ENCODE measurements at regions not wholly inside any gene's neighbourhood (a gene's known extent, or its start where the extent isn't known, plus 50 kb on each side); places are given as distances from the start of the nearest gene placed in this dataset.
"Not testable (repeated sequence)": the region's sequence is repeated elsewhere in the genome, so short reads cannot be mapped to it uniquely, and the experiment has no call there.

DNA sequence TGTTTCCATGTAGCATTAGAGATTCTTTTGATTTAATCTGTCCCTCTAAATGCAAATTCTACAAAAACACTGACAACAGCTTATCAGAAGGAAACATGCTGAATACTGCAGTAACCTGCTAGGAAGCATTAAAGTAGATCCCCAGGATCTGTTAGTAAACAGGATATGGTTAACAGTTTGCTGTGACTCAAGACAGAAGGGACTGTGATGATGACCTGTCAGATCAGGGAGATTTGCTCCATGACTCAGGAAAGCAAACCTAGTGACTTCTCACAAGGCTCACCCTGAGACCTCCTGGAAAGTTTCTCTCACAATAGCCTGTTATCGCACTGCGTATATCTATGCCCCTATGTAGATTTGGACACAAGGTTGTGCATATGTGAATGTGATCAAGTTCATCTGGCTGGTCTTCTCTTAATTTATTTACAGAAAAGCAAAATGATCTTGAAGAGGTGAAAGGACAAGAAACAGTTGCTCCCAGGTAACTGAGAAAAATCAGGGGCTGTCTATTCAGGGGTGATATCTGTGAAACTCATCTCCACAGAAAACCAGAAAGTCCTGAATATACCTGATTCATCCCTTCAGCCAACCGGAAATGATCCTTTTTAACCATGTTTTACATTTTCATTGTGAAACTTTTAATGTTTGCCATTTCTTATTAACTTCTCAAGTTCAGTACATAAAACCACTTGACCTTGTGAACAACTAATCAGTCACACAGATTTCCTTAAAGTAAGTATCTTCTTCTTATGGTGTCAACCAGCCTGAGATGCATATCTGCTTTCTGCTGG, 333.1 kb upstream of the COX7C start:
- not testable (repeated sequence) for DNase-seq

DNA sequence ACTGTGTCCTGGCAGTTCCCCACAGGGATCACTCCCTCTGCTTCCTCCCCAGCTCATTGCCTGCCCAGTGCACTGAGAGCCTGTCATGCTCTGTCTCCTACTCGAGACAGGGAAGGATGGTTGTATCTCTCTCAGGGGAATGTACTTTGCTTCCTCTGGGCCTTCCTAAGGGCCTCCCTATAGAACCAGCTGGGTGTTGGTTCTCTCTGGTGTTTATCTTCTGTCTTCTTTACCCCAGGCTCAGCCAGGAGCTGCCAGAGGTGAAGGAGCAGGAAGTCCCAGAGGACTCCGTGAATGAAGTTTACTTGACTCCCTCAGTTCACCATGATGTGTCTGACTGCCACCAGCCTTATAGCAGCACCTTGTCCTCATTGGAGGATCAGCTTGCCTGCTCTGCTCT, 330.3 kb upstream of the COX7C start:
- not testable (repeated sequence) for DNase-seq

DNA sequence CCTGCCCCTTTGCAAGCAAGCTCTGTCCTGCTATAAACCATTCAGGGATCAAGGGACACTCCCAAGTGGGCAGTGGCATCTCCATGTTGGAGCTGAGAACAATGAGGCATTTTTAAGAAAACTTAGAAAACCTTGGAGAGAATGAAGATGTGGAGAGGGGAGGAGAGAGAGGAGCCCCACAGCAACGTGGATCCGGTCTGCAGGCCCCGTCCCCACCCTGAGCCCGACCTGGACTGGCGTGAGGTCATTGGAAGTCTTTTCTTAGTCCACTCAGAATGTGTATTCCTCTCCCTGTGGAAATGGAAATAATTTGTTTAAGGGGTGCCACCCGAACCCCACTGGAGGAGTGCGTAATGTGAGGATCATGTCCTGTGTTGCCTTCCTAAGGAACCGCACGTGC, 328.0 kb upstream of the COX7C start:
- DNase-seq = not testable (repeated sequence)

DNA sequence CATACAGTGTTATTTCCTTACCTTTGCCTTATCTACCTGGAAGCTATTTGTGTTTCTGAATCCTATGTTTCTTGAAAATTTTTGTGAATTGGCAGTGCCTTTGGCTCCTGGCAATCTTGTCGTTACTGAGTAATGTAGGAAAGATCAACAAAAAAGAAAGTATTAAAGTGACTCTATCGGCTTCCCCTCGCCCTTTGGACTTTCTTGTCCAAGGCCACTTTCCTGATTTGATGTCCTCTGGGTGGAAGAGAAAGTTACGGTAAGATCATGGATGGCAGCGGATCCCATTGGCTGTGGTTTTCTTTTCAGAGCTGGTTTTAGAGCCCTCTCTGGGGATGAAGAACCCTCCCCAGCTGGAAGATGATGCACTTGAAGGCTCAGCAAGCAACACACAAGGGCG, 324.9 kb upstream of the COX7C start:
- not testable (repeated sequence) for DNase-seq

DNA sequence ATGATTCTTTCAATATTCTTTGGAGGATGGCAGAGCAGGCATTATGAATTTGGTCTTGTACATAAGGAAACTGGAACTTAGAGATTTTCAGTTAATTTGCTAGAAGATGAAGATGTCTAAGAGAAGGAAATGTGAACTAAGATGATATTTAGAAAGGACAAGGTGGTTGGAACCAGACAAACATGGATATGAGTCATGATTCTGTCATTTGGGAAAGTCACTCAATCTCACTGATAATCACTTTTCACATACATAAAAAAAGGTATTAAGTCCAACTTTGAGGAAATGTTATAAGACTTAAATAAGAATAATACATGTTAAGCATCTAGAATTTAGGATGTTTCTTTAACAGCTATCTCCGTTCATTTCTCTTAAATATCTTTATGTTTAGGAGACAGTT, 315.1 kb upstream of the COX7C start:
- DNase-seq = not testable (repeated sequence)

DNA sequence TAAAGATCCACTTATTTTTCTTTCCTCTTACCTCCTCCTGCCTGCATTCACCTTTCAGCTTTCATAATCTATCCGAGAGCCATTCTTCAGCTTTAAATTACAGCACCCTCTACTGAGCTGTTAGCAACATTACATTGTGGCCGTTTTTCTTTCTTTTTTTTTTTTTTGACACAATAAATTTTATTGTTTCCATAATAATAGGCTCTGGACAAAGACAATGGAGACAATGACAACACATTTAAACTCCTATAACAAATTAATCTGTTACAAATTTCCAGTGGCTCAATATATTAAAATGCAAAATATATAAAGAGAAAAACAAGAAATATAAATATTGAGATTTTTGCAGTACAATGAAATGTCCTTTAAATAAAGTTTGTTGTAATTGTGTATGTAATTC, 312.7 kb upstream of the COX7C start:
- DNase-seq = peak; percentile 22

DNA sequence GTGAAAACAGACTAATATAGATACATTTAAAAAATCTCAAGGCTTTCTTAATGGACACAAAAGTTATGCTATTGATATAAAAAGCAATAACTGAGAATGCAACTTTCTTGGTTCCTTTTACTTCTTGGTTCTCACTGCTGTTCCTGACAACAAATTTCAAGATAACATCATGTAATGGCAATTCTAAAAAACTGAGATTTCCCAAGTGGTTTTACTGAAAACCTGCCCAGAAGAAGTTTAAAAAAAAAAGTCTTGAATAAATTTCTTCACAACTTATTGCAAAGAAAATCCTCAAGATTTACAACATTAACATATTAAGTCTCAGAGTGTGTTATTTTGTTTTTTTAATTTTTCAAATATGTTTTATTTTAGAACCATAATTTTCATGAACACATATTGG, 302.8 kb upstream of the COX7C start:
- no peak for DNase-seq

DNA sequence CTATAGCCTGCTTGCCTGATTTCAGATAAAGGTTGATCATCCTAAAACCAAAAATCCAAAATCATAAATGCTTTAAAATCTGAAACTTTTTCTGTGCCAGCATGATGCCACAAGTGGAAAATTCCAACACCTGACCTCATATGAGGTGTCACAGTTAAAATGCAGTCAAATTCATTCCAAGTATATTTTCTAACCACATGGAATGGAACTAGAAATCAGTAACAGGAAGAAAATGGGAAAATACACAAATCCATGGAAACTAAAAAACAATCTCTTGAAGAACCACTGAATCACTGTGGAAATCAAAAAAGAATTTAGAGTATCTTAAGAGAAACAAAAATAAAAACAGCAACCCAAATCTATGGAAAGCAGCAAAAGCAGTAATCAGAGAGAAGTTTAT, 297.5 kb upstream of the COX7C start:
- DNase-seq = no peak

DNA sequence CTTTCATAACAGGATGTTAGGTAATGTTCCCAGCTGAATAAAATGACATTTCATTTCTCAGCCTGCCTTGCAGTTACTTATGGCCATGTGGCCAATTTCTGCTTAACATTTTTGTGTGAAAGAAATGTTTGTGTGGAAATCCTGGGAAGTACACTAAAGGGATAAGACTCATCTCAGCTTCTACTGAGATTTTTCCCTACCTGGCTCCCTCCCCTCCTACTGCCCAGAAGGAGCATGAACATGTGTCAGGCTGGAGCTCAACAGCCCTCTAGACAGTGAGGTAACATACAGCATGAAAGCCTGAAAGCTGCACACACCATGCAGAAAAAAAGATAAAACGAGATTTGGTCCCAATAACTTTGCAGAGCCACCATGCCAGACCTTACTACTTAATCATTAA, 288.4 kb upstream of the COX7C start:
- no peak for DNase-seq

DNA sequence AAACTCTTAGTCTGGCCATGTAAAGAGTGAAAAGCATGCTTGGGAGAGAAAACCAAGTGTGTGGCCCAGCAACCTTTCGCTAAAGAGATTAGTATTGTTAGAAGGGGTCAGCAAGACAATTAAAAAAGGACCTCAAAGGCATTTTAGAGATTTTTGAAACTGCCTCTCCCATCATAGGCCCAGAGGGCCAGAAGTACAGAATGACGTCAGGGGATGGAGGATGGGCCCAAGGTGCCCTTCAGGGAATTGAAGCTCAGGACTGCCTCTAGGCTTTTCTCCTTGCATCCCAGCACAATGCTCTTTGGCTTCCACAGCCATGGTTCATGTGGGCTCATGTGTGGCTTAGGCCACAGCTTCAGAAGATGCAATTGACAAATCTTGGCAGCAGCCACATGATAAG, 287.0 kb upstream of the COX7C start:
- no peak for DNase-seq

DNA sequence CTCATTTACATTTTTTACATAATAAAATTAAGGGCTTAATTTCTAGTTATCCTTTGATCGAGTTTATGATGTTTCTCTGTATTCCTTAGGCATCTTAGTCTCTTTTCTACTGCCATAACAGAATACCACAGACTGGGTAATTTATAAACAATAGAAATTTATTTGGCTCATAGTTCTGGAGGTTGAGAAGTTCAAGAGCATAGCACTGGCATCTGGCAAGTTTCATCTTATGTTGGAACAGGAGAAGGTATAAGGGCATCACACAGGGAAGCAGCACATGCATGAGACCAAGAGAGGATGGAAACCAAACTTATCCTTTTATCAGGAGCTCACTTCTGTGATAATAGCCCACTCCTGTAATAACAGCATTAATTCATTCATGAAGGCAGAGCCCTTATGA, 284.9 kb upstream of the COX7C start:
- DNase-seq = no peak

DNA sequence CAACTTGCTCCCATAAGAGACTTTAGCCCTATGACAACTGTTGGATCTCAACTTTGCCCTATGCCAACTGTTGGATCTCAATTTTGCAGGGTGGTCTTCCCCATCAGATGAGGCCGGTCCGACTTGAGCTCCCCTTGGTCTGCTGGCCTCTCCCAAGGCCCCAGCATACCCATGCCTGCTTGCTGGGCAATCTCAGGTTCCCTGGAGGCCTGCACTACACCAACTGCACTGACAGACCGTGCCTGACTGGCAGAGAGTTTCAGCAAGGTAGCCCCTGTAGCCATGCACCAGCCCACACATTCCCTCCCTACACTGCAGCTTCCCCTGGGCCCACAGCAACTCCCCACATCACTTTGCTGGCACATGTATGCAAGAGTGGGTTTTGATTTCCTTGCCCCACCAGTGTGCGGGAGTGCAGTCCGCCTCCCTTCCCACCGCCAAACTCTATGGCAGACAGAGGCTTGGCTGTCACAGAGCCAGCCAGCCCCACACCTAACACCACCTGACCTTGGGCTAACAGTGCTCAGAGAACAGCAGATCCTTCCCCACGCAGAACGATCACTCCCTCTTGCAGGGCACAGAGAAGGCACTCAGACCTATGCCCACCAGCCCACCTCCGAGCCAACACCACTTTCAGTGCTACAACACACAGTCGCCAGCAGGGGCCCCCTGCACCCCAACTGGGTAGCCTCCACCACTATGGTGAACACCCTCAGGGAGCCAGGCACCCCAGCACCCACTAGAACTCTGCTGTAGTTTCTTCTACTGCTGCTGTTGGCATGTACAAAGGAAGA, 279.9 kb upstream of the COX7C start:
- DNase-seq = no peak

DNA sequence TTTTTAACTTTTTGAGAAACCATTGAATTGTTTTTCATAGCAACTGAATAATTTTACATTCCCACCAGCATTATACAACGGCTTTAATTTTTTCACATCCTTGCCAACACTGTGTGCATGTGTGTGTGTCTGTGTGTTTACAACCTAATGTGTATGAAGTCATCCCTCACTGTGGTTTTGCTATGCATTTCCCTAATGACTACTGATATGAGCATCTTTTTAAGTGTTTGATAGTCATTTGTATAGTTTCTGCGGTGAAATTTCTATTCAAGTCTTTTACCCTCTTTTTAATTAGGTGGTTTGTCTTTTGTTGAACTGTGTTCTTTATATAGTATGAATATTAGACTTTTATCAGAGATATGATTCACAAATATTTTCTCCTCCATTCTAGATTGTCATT, 263.1 kb upstream of the COX7C start:
- no peak for DNase-seq

DNA sequence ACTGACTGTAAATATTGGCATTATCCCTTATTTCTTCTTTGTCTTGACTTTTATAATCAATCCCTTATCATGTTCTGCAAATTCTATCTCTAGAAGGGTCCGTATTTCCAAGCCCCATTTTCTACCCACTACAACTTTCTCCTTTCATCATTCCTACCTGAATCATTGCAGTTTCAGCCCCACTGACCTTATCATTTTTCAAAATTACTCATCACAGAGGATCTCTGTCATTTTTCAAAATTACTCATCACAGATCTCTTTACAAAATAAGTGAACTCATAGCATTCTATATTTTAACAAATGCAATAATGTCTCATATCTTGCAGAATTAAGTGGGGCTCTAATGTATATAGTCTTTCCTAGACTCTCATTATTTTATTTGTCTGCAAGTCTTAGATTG, 256.9 kb upstream of the COX7C start:
- no peak for DNase-seq

DNA sequence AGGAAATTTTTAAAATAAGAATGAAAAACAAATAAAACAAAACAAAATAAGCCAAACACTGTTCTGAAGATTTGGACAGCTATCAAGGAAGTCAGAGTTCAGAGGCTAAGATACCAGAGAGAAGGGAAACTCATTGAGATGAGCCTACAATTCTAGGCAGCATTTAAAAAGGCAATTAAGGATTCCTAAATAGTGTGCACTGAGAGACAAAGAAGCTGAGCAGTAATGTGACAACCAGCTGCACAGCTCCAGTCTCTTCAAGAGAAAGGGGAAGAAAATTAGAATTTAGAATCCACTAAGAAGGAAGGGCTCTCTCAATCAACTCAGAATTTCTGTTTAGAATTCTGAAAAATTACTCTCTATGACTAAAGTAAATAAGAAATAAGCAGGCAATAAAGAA, 246.7 kb upstream of the COX7C start:
- no peak for DNase-seq

DNA sequence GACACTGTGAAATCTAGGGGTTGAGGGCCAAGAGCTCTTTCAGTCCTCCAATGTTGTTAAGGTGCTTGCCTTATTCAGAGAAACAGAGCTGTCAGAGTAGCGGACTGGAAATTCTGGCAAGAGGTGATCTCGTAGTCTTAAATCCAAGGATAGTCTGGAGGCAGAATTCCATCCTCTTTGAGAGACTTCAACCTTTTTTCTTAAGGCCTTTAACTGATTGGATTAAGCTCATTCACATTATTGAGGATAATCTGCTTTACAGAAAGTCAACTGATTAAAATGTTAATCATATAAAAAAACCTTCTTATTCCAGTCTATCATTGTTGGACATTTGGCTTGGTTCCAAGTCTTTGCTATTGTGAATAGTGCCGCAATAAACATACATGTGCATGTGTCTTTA, 243.1 kb upstream of the COX7C start:
- DNase-seq = no peak

DNA sequence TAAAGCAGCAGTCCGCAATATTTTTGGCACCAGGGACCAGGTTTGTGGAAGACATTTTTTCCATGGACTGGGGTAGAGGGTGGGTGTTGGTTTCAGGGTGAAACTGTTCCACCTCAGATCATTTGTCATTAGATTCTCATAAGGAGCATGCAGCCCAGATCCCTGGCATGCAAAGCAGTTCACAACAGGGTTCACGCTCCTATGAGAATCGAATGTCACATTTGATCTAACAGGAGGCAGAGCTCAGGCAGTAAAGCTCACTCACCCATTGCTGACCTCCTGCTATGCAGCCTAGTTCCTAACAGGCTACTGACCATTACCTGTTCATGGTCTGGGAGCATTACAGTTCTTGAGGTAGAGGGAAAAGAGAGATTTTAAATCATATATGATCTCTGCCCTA, 241.5 kb upstream of the COX7C start:
- DNase-seq = no peak

DNA sequence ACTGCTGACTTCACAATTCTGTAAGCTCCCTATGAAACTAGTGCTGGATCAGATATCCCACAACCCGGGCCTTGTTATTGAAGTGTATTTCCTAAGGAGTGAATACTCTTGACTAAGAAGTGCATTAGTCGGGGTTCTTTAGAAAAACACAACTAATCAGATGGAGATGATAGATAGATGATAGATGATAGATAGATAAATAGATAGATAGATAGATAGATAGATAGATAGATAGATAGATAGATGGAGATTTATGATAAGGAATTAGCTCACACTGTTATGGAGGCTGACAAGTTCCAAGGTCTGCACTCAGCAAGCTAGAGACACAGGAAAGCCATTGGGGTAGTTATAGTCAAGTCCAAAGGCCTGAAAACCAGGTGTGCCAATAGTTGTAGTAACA, 214.6 kb upstream of the COX7C start:
- no peak for DNase-seq

DNA sequence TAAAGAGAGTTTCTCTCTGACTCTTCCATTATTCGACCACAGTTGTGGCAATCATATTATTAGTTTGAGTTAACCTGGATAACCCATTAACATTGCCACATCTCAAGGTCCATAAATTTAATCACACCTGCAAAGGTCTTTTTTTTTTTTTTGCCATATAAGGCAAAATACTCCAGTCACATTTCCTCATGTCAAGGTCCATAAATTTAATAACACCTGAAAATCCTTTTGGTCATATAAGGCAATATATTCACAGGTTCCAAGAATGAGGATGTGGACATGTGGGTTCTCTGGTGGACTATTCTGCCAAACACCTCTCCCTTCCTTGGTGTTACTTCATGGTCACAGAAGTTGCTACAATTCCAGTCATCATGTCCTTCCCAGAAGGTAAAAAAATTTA, 213.5 kb upstream of the COX7C start:
- DNase-seq = no peak

DNA sequence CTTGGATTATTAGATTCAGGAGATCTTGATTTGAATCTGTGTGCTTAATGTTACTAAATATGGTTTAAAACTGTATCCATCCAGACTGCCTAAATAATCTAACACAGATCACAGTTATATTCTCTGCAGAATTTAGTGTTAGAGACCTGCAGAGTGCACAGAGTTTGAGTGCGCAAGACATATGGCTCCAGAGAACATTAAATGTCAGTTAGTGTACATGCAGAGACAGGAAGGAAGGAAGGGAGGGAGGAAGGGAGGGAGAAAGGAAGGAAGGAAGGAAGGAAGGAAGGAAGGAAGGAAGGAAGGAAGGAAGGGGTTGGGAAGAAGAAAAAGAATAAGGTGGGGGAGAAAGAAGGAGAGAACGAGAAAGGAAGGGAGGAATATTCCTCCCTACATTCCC, 210.0 kb upstream of the COX7C start:
- DNase-seq = no peak

DNA sequence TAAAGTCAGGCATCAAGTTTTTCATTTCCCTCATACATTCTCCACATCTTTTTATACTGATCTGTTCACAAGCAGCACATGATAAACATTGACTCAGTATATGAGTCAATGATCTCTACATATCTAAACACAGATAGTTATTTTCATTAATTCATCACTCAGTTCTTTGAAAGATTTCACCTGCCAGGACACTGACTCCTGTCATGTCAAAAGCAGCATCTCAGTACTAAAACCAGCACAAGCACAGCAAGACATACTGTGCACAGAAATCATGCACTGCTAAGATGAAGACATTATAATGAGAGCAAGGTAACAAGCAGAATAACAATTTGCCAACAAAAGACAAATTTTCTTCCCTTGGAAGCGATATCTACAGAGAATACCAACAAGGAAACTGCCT, 206.1 kb upstream of the COX7C start:
- no peak for DNase-seq

DNA sequence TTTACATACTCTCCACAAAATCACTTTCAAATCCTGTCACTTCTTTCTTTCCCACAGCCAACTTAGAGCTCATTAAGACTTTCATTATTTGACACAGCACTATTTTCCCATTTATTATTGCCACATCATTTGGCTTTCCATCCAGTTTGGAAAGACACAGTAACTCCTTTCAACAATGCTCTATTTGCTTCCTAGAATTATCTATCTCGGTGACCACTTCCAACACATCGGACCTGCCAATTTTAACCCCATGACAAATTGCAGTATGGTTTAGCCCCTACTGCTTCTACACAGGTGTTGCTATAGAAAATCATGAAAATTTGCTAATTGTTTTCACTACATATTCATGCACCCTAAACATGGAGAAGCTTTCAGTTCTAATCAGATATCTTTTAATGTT, 190.6 kb upstream of the COX7C start:
- no peak for DNase-seq

DNA sequence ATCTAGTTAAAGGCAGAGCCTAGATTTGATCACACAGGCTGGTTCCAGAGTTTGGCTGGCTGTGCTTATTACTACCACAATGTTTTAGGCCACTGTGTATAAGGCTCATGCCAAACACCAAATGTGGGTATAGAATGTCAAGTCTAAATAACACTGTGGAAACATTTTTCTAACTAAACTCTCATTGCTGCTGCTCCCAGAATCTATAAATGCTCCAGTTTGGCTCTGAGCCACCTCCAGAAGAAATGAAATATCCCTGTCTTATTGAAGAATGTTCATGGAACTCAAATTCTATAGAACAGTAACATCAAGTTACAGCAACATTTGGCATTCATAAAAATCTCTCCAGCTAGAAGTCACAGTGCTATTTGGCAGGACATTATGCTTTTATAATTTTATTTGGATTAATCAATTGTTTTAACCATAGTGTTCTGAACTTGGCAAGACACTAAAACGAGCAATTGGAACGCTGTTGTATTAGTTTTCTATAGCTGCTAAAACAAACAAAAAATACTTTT, 178.1 kb upstream of the COX7C start:
- no peak for DNase-seq

DNA sequence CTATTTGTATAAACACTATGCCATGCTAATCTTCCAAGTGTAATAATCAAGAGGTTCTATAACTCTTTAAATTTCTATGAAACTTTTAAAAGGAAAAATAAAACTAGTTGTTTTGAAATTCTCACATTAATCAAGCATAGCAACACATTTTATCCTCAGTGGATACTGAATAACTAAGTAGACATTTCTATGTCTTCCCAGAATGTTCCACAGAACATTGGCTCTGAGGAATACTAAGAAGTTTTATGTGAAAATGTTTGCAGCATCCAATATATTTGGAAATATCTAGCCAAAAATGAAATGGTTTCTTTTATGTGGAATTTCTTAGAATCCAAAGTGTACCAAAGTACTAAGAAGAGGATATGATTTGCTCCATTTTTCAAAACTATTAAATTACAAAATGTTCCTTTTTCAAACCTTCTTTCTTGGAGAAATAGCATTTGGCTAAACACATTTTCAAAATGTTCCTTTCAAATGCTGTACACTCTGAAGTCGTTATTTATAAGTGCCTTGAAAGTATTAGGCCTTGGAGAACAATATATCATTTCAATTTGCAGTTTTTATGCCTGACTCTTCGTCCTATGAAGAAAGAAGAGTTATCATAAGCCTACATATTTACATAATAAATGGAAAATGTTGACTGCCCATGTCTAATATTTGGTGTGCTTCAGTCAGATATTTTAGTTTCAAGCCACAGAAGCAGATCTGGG, 175.6 kb upstream of the COX7C start:
- no peak for DNase-seq
